Cardiac muscle cell (in vitro differentiated cells and primary cell): ENCODE measurements at regions not wholly inside any gene's neighbourhood (a gene's known extent, or its start where the extent isn't known, plus 50 kb on each side); places are given as distances from the start of the nearest gene placed in this dataset.

Experiments
- DNase-seq, 2 donors: peaks; one replicate each; pipeline versions ENCODE4 v3.0.0 to v3.0.0-alpha.2; 2010 to 2017; ENCODE audit warnings: low read depth in 1 of 2, low spot score in 1 of 2
- H3K27ac ChIP-seq: fragments of 200-600 bp; sonication (generic); 2 replicates; pipeline ENCODE4 v1.5.1; 2016
- H3K27me3 ChIP-seq: fragments of 200-600 bp; sonication (generic); 2 replicates; pipeline ENCODE4 v1.6.0; 2016; ENCODE audit warnings: control low read depth
- H3K36me3 ChIP-seq: fragments of 200-600 bp; sonication (generic); 2 replicates; pipeline ENCODE4 v1.5.1; 2016; ENCODE audit warnings: control low read depth
- H3K4me1 ChIP-seq: fragments of 200-600 bp; sonication (generic); 2 replicates; pipeline ENCODE4 v1.8.1; 2017; ENCODE audit warnings: low read depth, mild to moderate bottlenecking, mixed run types
- H3K4me3 ChIP-seq: fragments of 200-600 bp; sonication (generic); 2 replicates; pipeline ENCODE4 v1.5.1; 2016; ENCODE audit warnings: mild to moderate bottlenecking
- H3K9me3 ChIP-seq: fragments of 200-600 bp; sonication (generic); 2 replicates; pipeline ENCODE4 v1.5.1; 2017; ENCODE audit warnings: low read depth, mild to moderate bottlenecking, control low read depth
- TF ChIP-seq, protein P1 (sequence below): IDR thresholded peaks from 2 replicates; pipeline ENCODE4 v1.5.1; 2012; ENCODE audit warnings: low read depth, mild to moderate bottlenecking, low read length

GRCh38 chr13:89959074-89959473 lies 1388.4 kb upstream of the MIR17HG start:
- TF ChIP-seq, protein P1, sequence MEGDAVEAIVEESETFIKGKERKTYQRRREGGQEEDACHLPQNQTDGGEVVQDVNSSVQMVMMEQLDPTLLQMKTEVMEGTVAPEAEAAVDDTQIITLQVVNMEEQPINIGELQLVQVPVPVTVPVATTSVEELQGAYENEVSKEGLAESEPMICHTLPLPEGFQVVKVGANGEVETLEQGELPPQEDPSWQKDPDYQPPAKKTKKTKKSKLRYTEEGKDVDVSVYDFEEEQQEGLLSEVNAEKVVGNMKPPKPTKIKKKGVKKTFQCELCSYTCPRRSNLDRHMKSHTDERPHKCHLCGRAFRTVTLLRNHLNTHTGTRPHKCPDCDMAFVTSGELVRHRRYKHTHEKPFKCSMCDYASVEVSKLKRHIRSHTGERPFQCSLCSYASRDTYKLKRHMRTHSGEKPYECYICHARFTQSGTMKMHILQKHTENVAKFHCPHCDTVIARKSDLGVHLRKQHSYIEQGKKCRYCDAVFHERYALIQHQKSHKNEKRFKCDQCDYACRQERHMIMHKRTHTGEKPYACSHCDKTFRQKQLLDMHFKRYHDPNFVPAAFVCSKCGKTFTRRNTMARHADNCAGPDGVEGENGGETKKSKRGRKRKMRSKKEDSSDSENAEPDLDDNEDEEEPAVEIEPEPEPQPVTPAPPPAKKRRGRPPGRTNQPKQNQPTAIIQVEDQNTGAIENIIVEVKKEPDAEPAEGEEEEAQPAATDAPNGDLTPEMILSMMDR, result no peak
- Histone ChIP-seq H3K4me3 (no peak overlapping the region), H3K27ac (no peak overlapping the region), H3K4me1 (no peaks in the 10 kb centered on the region), H3K27me3 (no peaks in the 10 kb centered on the region), H3K36me3 (no peaks in the 10 kb centered on the region), H3K9me3 (no peaks in the 10 kb centered on the region)
- DNase-seq, result no peak

DNA sequence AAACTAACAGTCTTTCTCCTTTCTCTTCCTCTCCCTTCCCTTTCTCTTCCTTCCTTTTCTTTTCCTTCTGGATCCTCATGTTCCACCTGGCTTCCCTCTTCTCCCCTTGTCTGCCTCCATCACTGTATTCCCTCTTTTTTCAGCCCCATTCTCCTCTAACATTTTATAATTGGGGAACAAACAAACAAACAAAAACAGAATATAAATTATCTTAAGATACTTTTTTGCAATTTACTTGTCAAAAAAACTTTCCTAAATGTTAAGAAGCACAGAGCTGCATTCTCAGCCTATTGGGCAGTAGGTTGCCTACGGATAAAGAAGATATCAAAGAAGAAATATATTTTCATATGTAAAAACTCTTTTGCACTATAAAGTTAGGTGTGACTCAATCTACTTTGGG lies 1382.2 kb upstream of the MIR17HG start:
- TF ChIP-seq, protein P1, result no peak
- DNase-seq, result no peak
- H3K36me3 ChIP-seq, result no peaks in the 10 kb centered on the region

GRCh38 chr13:89966524-89966923 lies 1381.0 kb upstream of the MIR17HG start:
- TF ChIP-seq, protein P1, result no peak
- Histone ChIP-seq H3K36me3 (no peaks in the 10 kb centered on the region), H3K4me1 (no peaks in the 10 kb centered on the region), H3K4me3 (no peak overlapping the region), H3K27me3 (no peaks in the 10 kb centered on the region), H3K27ac (no peak overlapping the region), H3K9me3 (no peaks in the 10 kb centered on the region)
- no peak for DNase-seq

More for the DNA sequence above, 1382.2 kb upstream of the MIR17HG start:
- no peaks in the 10 kb centered on the region for H3K27me3 ChIP-seq
- H3K27ac ChIP-seq, result no peak overlapping the region
- no peaks in the 10 kb centered on the region for H3K4me1 ChIP-seq
- no peaks in the 10 kb centered on the region for H3K9me3 ChIP-seq
- H3K4me3 ChIP-seq, result no peak overlapping the region

DNA sequence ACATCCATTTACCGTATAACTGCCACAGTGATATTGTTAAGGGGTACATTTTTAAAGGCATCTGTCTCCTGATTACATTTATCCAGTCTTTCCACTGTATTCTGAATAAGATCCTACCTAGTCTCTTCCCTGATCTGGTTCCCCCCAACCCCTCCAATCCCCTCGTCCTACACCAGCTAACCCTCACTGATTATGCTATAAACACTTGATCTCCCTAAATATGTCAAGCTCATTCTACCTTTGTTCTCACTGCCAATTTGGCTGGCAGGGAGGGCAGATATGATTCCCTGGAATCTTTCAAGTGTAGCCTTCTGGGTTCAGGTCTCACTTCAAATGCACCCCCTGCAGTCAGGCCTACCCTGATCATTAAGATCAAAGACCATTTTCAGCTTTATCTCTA lies 1379.8 kb upstream of the MIR17HG start:
- no peaks in the 10 kb centered on the region for H3K4me1 ChIP-seq
- no peak overlapping the region for H3K4me3 ChIP-seq
- no peaks in the 10 kb centered on the region for H3K27me3 ChIP-seq
- TF ChIP-seq, protein P1, result no peak
- H3K9me3 ChIP-seq, result no peaks in the 10 kb centered on the region
- H3K27ac ChIP-seq, result no peak overlapping the region
- DNase-seq, result no peak
- no peaks in the 10 kb centered on the region for H3K36me3 ChIP-seq

GRCh38 chr13:89968470-89968869 lies 1379.0 kb upstream of the MIR17HG start:
- Histone ChIP-seq H3K27ac (no peak overlapping the region), H3K9me3 (no peaks in the 10 kb centered on the region), H3K27me3 (no peaks in the 10 kb centered on the region), H3K36me3 (no peaks in the 10 kb centered on the region), H3K4me3 (no peak overlapping the region), H3K4me1 (no peaks in the 10 kb centered on the region)
- no peak for DNase-seq
- TF ChIP-seq, protein P1, result no peak

DNA sequence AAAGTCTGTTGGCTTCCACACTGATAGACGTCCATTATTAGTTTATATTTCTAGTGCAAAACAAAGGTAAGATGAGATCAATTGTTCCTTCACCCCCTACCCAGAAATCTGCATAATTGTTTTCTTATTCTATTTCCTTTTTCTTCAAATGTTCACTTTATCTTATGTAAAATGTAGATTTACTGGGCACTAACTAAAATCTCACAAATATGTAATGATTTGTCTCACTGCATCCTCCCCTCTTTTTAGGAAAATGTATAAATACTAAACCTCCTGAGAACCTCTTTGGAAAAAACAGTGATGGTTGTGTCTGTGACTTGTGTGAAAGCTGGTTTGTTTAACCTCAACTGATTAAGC lies 1377.2 kb upstream of the MIR17HG start:
- Histone ChIP-seq H3K4me1 (no peaks in the 10 kb centered on the region), H3K36me3 (no peaks in the 10 kb centered on the region), H3K27me3 (no peaks in the 10 kb centered on the region), H3K9me3 (no peaks in the 10 kb centered on the region), H3K4me3 (no peak overlapping the region), H3K27ac (no peak overlapping the region)
- TF ChIP-seq, protein P1, result no peak
- DNase-seq, result no peak
